Urinary bladder (tissue), 3 donors: ENCODE measurements at regions not wholly inside any gene's neighbourhood (a gene's known extent, or its start where the extent isn't known, plus 50 kb on each side); places are given as distances from the start of the nearest gene placed in this dataset.
"Not testable (repeated sequence)": the region's sequence is repeated elsewhere in the genome, so short reads cannot be mapped to it uniquely, and the experiment has no call there.

ENCODE experiments used
- DNase-seq: peaks from one replicate; pipeline ENCODE4 v3.0.0-alpha.2; 2015; ENCODE audit errors: extremely low spot score
- H3K27ac ChIP-seq: one replicate; pipeline ENCODE4 v1.5.1; 2013; ENCODE audit warnings: low read depth, mild to moderate bottlenecking, moderate library complexity
- H3K36me3 ChIP-seq: one replicate; pipeline ENCODE4 v1.6.1; 2013; ENCODE audit warnings: mild to moderate bottlenecking, moderate library complexity; ENCODE audit not compliant: insufficient read depth
- H3K4me1 ChIP-seq: one replicate; pipeline ENCODE4 v1.6.1; 2013; ENCODE audit warnings: mild to moderate bottlenecking, moderate library complexity; ENCODE audit not compliant: insufficient read depth
- H3K4me3 ChIP-seq: one replicate; pipeline ENCODE4 v1.5.1; 2013; ENCODE audit warnings: low read depth, low read length
- WGBS: extraction: QIAGEN DNeasy Blood & Tissue Kit; methylation state at CpG from one replicate; pipeline ENCODE4 v1.1.7; 2013; 5-methylcytosine and 5-hydroxymethylcytosine counted together
- donor health status: healthy with polysubstance abuse.
- donor health status: healthy.

GRCh38 chr15:53923741-53924140, 54.5 kb upstream of the UNC13C start:
- H3K4me1 ChIP-seq, DNase-seq, H3K36me3 ChIP-seq, H3K4me3 ChIP-seq, H3K27ac ChIP-seq: not testable (repeated sequence)
- 97% methylated on average over 13 of the region's 13 CpGs for WGBS

- H3K4me3 ChIP-seq, result no peak overlapping the region
- DNase-seq, result no peak
- H3K36me3 ChIP-seq, result no peaks in the 10 kb centered on the region
- no peaks in the 10 kb centered on the region for H3K4me1 ChIP-seq
- no peak overlapping the region for H3K27ac ChIP-seq
- WGBS, result 54% methylated on average over 11 of the region's 11 CpGs
Observed at GRCh38 chr15:53918180-53919079, 59.8 kb upstream of the UNC13C start.

- no peak for DNase-seq
- Histone ChIP-seq H3K27ac (no peak overlapping the region), H3K36me3 (no peaks in the 10 kb centered on the region), H3K4me3 (no peak overlapping the region), H3K4me1 (no peaks in the 10 kb centered on the region)
- 88% methylated on average over 2 of the region's 2 CpGs for WGBS
Observed at GRCh38 chr15:53917109-53917508, 61.1 kb upstream of the UNC13C start.

GRCh38 chr15:53911431-53911830, 66.8 kb upstream of the UNC13C start:
- H3K36me3 ChIP-seq, result no peaks in the 10 kb centered on the region
- H3K4me1 ChIP-seq, result no peaks in the 10 kb centered on the region
- H3K4me3 ChIP-seq, result no peak overlapping the region
- no peak for DNase-seq
- no peak overlapping the region for H3K27ac ChIP-seq
- WGBS, result 26% methylated on average over 10 of the region's 10 CpGs

- H3K27ac ChIP-seq, result no peak overlapping the region
- 74% methylated on average over 11 of the region's 11 CpGs for WGBS
- H3K4me1 ChIP-seq, result no peaks in the 10 kb centered on the region
- DNase-seq, result no peak
- H3K36me3 ChIP-seq, result no peaks in the 10 kb centered on the region
- no peak overlapping the region for H3K4me3 ChIP-seq
Observed at GRCh38 chr15:53910852-53911251, 67.4 kb upstream of the UNC13C start.

GRCh38 chr15:53910236-53910849, 67.9 kb upstream of the UNC13C start:
- peak; percentile 37 for DNase-seq
- Histone ChIP-seq H3K36me3 (no peaks in the 10 kb centered on the region), H3K4me1 (no peaks in the 10 kb centered on the region), H3K4me3 (no peak overlapping the region), H3K27ac (no peak overlapping the region)
- WGBS, result 71% methylated on average over 12 of the region's 12 CpGs

GRCh38 chr15:53903129-53903528, 75.1 kb upstream of the UNC13C start:
- Histone ChIP-seq H3K4me1 (no peaks in the 10 kb centered on the region), H3K27ac (no peak overlapping the region), H3K4me3 (no peak overlapping the region), H3K36me3 (no peaks in the 10 kb centered on the region)
- no peak for DNase-seq
- 85% methylated on average over 1 of the region's 1 CpG for WGBS

GRCh38 chr15:53893468-53893867, 84.8 kb upstream of the UNC13C start:
- not testable (repeated sequence) for H3K4me1 ChIP-seq, H3K27ac ChIP-seq, H3K36me3 ChIP-seq, DNase-seq, H3K4me3 ChIP-seq
- WGBS, result 71% methylated on average over 2 of the region's 2 CpGs

- not testable (repeated sequence) for H3K4me1 ChIP-seq, DNase-seq, H3K27ac ChIP-seq, H3K4me3 ChIP-seq, H3K36me3 ChIP-seq
- WGBS, result 77% methylated on average over 3 of the region's 3 CpGs
Observed at GRCh38 chr15:53891862-53892261, 86.4 kb upstream of the UNC13C start.

GRCh38 chr15:53884441-53884840, 93.8 kb upstream of the UNC13C start:
- DNase-seq, result no peak
- Histone ChIP-seq H3K4me1 (no peaks in the 10 kb centered on the region), H3K36me3 (no peaks in the 10 kb centered on the region), H3K27ac (no peak overlapping the region), H3K4me3 (no peak overlapping the region)
- WGBS, result 93% methylated on average over 2 of the region's 2 CpGs

GRCh38 chr15:53882311-53882710, 95.9 kb upstream of the UNC13C start:
- Histone ChIP-seq H3K36me3 (no peaks in the 10 kb centered on the region), H3K4me1 (no peaks in the 10 kb centered on the region), H3K4me3 (no peak overlapping the region), H3K27ac (no peak overlapping the region)
- DNase-seq, result no peak
- WGBS, result 0% methylated on average over 1 of the region's 1 CpG

- Histone ChIP-seq H3K27ac (no peak overlapping the region), H3K36me3 (no peaks in the 10 kb centered on the region), H3K4me3 (no peak overlapping the region), H3K4me1 (no peaks in the 10 kb centered on the region)
- no peak for DNase-seq
- 42% methylated on average over 8 of the region's 8 CpGs for WGBS
Observed at GRCh38 chr15:53880357-53880756, 97.9 kb upstream of the UNC13C start.

GRCh38 chr15:53875711-53876110, 102.5 kb upstream of the UNC13C start:
- Histone ChIP-seq H3K4me3 (no peak overlapping the region), H3K4me1 (no peaks in the 10 kb centered on the region), H3K27ac (no peak overlapping the region), H3K36me3 (no peaks in the 10 kb centered on the region)
- 85% methylated on average over 2 of the region's 2 CpGs for WGBS
- no peak for DNase-seq

GRCh38 chr15:53875139-53875538, 103.1 kb upstream of the UNC13C start:
- 93% methylated on average over 1 of the region's 1 CpG for WGBS
- DNase-seq, result no peak

More at GRCh38 chr15:53875139-53875538, 103.1 kb upstream of the UNC13C start:
- no peaks in the 10 kb centered on the region for H3K36me3 ChIP-seq
- no peaks in the 10 kb centered on the region for H3K4me1 ChIP-seq
- no peak overlapping the region for H3K4me3 ChIP-seq
- no peak overlapping the region for H3K27ac ChIP-seq
